22Rv1 (cell line): ENCODE measurements at regions not wholly inside any gene's neighbourhood (a gene's known extent, or its start where the extent isn't known, plus 50 kb on each side); places are given as distances from the start of the nearest gene placed in this dataset.

Experiments used
- H3K27ac ChIP-seq: fragments of 450-650 bp; 2 replicates; pipeline ENCODE4 v1.5.1; 2017
- ZFX ChIP-seq: fragments of 450-650 bp; IDR thresholded peaks from 2 replicates; pipeline ENCODE4 v1.6.1; 2017; ENCODE audit warnings: antibody characterized with exemption, borderline replicate concordance
- TF ChIP-seq, protein P1 (sequence below): fragments of 450-650 bp; IDR thresholded peaks from 2 replicates; pipeline ENCODE4 v1.5.1; 2017; ENCODE audit warnings: mild to moderate bottlenecking

DNA sequence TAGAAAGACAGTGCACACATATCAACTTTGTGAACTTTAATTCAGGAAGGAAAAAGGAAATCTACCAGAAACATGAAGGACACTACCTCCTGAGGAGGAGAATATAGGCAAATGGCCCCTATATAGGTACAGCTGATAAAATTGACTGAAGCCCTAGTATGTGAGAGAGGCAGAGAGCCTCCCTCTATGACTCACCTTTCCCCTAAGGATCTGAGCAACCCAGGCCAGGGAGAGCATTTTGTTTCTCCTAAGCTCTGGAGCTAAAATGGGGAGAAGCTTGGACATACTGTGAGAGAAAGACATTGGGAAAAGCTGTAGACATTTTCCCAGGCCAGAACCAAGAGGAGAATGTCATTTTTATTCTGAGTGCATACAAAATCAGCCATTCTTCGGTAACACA lies 303.5 kb downstream of the AHR start:
- no peak for TF ChIP-seq ZFX
- TF ChIP-seq, protein P1, sequence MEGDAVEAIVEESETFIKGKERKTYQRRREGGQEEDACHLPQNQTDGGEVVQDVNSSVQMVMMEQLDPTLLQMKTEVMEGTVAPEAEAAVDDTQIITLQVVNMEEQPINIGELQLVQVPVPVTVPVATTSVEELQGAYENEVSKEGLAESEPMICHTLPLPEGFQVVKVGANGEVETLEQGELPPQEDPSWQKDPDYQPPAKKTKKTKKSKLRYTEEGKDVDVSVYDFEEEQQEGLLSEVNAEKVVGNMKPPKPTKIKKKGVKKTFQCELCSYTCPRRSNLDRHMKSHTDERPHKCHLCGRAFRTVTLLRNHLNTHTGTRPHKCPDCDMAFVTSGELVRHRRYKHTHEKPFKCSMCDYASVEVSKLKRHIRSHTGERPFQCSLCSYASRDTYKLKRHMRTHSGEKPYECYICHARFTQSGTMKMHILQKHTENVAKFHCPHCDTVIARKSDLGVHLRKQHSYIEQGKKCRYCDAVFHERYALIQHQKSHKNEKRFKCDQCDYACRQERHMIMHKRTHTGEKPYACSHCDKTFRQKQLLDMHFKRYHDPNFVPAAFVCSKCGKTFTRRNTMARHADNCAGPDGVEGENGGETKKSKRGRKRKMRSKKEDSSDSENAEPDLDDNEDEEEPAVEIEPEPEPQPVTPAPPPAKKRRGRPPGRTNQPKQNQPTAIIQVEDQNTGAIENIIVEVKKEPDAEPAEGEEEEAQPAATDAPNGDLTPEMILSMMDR, result no peak
- no peak overlapping the region for H3K27ac ChIP-seq

DNA sequence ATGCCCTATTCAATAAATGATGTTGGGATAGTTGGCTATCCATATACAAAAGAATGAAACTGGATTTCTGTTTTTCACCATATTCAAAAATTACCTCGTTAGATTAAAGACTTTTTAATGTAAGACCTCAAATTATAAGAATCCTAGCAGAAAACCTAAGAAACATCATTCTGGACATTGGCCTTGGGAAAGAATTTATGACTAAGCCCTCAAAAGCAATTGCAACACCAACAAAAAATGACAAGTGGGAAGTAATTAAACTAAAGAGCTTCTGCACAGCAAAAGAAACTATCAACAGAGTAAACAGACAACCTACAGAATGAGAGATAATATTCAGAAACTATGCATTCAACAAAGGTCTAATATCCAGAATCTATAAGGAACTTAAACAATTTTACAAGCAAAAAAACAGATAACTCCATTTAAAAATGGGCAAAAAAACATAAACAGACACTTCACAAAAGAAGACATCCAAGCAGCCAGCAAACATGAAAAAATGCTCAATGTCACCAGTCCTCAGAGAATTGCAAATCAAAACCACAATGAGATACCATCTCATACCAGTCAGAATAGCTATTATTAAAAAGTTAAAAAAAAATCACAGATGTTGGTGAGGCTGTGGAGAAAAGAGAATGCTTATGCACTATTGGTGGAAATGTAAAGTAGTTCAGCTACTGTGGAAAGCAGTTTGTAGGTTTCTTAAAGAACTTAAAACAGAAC lies 309.8 kb downstream of the AHR start:
- TF ChIP-seq, protein P1, result no peak
- TF ChIP-seq ZFX, result no peak
- no peak overlapping the region for H3K27ac ChIP-seq

DNA sequence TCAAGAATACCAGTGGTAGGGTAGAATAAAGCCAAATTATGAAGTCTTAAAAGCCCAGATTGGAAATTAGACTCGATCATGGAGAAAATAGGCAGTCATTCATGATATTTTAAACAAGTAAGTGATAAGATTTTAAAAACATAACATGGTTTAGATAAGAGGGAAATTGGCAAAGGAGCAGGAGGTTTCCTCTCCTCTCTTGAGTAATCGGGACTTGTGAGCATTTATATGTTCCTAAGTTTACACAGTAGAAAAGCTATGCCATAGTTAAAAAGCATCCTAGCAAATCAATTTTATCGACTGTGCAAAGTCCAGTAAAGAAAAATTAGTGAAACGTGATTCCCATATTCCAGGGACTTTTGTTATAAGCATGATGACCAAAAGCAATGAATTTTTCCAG lies 313.2 kb downstream of the AHR start:
- H3K27ac ChIP-seq, result no peak overlapping the region
- TF ChIP-seq, protein P1, result no peak
- no peak for TF ChIP-seq ZFX

DNA sequence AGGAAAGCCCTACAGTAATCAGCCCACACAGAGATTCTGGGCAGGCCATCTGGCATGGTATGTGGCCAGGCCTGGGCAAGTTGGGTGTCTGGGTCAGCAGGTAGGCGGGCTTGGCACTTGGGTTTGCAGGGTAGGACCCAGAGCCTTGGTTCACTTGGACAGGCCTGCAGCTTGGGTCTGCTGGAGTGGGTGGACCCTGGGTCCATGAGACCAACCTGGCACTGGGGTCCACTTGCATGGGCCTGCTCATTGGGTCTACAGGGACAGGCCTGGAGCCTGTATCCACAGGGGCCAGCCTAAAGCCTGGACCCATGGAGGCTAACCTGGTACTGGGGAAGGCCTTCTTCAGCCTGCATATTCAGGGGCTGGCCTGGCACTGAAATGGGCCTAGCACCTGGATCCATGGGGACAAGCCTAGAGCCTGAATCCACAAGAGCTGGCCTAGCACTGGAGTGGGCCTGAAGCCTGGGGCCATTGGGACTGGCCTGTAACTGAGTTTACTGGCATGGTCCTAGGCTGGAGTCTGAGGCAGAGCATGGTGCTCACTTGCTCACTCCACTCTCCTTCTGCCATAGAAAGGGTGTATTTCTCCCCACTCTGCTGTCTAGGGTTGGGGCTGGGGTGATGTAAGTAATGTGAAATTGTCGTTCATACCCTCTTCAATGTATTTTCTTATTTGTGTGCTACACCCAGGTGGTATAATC lies 315.0 kb downstream of the AHR start:
- no peak overlapping the region for H3K27ac ChIP-seq
- TF ChIP-seq ZFX, result no peak
- TF ChIP-seq, protein P1, result no peak

DNA sequence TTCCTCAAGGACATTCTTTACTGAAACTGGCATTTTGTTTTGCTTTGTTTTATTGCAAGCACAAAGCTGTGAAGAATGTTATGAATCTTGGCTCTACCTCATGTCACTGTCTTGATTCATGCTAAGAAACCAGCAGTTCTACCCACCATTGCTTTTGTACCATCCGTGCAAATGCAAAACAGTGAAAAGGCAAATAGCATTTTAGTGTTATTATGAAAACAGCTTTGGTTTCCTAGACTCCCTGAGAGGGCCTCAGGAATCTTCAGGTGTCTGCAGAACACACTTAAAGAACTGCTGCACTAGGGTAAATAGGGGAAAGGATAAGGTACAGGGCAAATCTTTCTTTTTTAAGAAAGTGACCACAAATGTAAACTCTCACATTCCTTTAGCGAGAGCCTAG lies 318.9 kb downstream of the AHR start:
- TF ChIP-seq, protein P1, result no peak
- no peak for TF ChIP-seq ZFX
- H3K27ac ChIP-seq, result no peak overlapping the region

DNA sequence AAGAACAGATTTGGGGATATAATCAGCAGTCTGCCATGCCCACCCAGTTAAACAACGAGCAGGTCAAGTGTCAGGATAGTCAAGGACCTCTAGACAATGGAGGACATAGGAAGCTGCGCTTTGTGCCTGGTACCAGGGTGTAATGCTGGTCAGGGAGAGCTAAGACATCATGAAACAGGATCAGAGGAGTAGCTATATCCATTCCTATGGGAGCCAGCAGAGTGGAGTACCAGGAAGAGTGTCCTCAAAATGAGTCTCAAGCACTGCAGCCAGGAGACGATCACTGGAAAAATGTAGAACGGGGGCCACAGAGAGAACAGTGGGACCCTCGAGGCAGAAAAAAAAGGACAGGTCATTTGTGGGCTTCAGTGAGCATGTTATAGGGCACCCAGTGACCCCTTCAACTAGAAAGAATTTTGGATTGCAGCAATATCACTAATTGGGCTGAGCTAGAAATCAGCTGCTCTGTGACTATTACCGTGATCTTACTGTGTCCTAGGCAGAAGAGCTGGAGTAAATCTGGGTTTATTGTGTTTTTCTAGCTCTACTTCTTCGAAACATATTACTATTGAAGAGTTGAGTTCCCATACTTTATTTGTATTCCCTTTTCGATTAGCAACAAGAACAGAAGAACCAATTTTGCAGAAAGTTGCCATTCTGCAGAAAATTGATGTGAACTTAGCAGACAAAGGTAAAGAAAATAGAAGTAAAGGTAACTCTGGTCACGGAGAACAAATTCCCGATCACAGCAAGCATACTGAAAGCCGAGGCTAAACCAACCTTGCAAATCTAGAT lies 319.6 kb downstream of the AHR start:
- no peak for TF ChIP-seq ZFX
- TF ChIP-seq, protein P1, result no peak
- H3K27ac ChIP-seq, result peak overlapping the region; percentile 53
